ENCODE measurements at regions not wholly inside any gene's neighbourhood (a gene's known extent, or its start where the extent isn't known, plus 50 kb on each side); places are given as distances from the start of the nearest gene placed in this dataset.

DNA sequence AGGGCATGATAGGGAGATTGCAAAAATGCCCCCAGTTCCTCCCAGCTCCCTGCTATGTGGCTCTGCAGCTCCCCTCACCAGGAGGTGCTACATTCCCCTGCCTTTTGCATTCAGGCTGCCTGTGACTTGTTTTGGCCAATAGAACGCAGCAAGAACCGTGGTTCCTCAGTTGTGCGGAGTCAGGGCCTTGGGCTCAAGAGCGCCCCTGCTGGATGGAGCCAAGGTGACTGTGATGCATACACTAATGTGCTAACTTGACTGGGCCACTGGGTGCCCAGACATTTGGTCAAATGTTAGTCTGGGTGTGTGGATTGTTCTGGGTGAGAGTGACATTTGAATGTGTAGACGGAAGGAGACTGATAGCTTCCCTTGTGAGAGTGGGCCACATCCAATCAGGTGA is 123.3 kb upstream of the MVB12B start:
- WGBS, 2 donors = 87 to 89% methylated on average over 4 to 5 of the region's 5 CpGs
- ATAC-seq (ENCODE audit: low FRiP score in 2 of 2) (no peak), DNase-seq (no peak)
- no peaks in the 10 kb centered on the region for H3K4me1 ChIP-seq
- no peak overlapping the region for H3K27ac ChIP-seq
- no peak overlapping the region for H3K4me3 ChIP-seq
- H3K36me3 ChIP-seq = no peaks in the 10 kb centered on the region
- H3K27me3 ChIP-seq = no peaks in the 10 kb centered on the region
- H3K9me3 ChIP-seq = no peaks in the 10 kb centered on the region
- TF ChIP-seq POLR2A (IDR thresholded peaks at IDR 0.05) (no peak), EP300 (IDR thresholded peaks at IDR 0.05) (no peak), POLR2AphosphoS5 (IDR thresholded peaks at IDR 0.05) (no peak)
- TF ChIP-seq, protein P1, sequence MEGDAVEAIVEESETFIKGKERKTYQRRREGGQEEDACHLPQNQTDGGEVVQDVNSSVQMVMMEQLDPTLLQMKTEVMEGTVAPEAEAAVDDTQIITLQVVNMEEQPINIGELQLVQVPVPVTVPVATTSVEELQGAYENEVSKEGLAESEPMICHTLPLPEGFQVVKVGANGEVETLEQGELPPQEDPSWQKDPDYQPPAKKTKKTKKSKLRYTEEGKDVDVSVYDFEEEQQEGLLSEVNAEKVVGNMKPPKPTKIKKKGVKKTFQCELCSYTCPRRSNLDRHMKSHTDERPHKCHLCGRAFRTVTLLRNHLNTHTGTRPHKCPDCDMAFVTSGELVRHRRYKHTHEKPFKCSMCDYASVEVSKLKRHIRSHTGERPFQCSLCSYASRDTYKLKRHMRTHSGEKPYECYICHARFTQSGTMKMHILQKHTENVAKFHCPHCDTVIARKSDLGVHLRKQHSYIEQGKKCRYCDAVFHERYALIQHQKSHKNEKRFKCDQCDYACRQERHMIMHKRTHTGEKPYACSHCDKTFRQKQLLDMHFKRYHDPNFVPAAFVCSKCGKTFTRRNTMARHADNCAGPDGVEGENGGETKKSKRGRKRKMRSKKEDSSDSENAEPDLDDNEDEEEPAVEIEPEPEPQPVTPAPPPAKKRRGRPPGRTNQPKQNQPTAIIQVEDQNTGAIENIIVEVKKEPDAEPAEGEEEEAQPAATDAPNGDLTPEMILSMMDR (IDR thresholded peaks at IDR 0.05) = no peak

DNA sequence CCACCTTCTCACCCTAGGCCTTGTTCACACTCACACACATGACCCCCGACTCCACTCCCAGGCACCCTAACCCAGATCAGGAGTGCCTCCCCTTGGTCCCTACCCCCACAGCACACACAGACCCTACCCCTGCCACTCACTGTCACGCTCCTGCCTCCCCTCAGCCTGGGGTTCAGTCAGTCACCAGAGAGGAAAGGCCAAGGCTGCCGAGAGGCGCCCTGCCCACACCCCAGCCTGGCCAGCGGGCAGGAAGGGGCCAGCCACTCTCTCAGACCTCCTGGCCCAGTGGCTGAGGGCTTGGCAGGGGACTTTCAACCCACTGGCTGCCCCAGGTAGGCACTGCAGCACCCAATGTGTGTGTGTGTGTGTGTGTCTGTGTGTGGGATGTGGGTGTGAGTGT is 122.4 kb upstream of the MVB12B start:
- TF ChIP-seq POLR2AphosphoS5 (IDR thresholded peaks at IDR 0.05) = no peak
- TF ChIP-seq POLR2A (IDR thresholded peaks at IDR 0.05) = no peak
- TF ChIP-seq, protein P1 (IDR thresholded peaks at IDR 0.05) = no peak
- TF ChIP-seq EP300 (IDR thresholded peaks at IDR 0.05) = no peak
- Histone ChIP-seq H3K27ac (no peak overlapping the region), H3K4me3 (no peak overlapping the region), H3K36me3 (no peaks in the 10 kb centered on the region), H3K27me3 (no peaks in the 10 kb centered on the region), H3K4me1 (no peaks in the 10 kb centered on the region), H3K9me3 (no peaks in the 10 kb centered on the region)
- 86 to 93% methylated on average over 5 of the region's 5 CpGs for WGBS, 2 donors
- ATAC-seq (ENCODE audit: low FRiP score in 2 of 2) (no peak), DNase-seq (no peak)

DNA sequence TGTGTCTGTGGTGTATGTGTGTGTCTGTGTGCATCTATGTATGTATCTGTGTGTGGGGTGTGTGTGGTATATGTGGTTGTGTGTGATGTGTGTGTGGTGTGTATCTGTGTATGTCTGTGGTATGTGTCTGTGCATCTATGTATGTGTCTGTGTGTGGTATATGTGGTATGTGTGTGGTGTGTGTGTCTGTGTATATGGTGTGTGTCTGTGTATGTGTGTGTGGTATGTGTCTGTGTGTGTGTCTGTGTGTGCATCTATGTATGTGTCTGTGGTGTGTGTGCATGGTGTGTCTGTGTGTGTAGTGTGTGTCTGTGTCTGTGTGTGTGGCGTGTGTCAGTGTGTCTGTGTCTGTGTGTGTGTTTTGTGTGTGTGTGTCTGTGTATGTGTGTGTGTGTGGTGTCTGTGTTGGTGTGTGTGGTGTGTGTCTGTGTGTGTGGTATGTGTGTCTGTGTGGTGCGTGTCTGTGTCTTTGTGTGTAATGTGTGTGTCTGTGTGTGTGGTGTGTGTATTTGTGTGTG is 121.9 kb upstream of the MVB12B start:
- Histone ChIP-seq H3K27me3 (no peaks in the 10 kb centered on the region), H3K27ac (no peak overlapping the region), H3K36me3 (no peaks in the 10 kb centered on the region), H3K4me3 (no peak overlapping the region), H3K4me1 (no peaks in the 10 kb centered on the region), H3K9me3 (no peaks in the 10 kb centered on the region)
- WGBS, 2 donors = 80 to 88% methylated on average over 2 of the region's 2 CpGs
- DNase-seq (no peak), ATAC-seq (ENCODE audit: low FRiP score in 2 of 2) (no peak)
- TF ChIP-seq POLR2A (IDR thresholded peaks at IDR 0.05) (no peak), EP300 (IDR thresholded peaks at IDR 0.05) (no peak), POLR2AphosphoS5 (IDR thresholded peaks at IDR 0.05) (no peak)
- TF ChIP-seq, protein P1 (IDR thresholded peaks at IDR 0.05) = no peak

GRCh38 chr9:126205265-126205664 is 121.4 kb upstream of the MVB12B start:
- TF ChIP-seq EP300 (IDR thresholded peaks at IDR 0.05) = no peak
- TF ChIP-seq POLR2A (IDR thresholded peaks at IDR 0.05) = no peak
- no peak for TF ChIP-seq POLR2AphosphoS5 (IDR thresholded peaks at IDR 0.05)
- TF ChIP-seq, protein P1 (IDR thresholded peaks at IDR 0.05) = no peak
- Histone ChIP-seq H3K4me1 (no peaks in the 10 kb centered on the region), H3K9me3 (no peaks in the 10 kb centered on the region), H3K27ac (no peak overlapping the region), H3K4me3 (no peak overlapping the region), H3K36me3 (no peaks in the 10 kb centered on the region), H3K27me3 (no peaks in the 10 kb centered on the region)
- no peak for DNase-seq
- WGBS, 2 donors = 10 to 43% methylated on average over 6 to 7 of the region's 7 CpGs
- ATAC-seq (ENCODE audit: low FRiP score in 2 of 2) = no peak

DNA sequence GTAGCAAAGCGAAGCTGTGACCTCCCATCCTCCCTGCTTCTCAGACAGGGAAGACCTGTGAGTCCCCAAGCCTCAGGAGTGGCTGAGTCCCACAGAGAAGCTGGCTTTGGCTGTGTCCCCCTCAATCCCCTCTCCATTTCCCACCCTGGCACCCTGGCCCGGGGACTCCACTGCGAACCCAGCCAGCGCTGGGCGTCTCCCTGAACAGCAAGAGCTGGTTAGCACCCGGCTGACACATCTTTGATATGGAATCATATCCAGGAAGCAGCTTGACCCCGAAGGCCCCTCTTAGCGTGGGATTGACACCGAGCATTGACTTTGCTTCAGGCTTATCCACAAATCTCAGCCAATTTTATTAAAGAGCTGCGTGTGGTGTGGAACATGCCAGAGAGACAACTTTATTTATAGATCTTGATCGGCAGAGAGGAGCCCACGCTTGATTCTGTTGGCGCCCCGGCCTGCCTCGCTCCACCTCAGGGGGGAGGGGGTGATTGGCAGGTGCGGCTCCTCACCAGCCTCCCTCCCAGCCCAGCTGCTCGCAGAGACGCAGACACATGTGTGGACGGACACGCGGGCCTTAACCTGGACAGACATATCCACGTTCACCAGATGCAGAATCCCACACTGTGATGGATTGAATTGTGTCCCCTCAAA is 120.7 kb upstream of the MVB12B start:
- Histone ChIP-seq H3K27me3 (no peaks in the 10 kb centered on the region), H3K36me3 (no peaks in the 10 kb centered on the region), H3K4me1 (no peaks in the 10 kb centered on the region), H3K27ac (no peak overlapping the region), H3K4me3 (no peak overlapping the region), H3K9me3 (no peaks in the 10 kb centered on the region)
- TF ChIP-seq, protein P1 (IDR thresholded peaks at IDR 0.05) = no peak
- no peak for TF ChIP-seq EP300 (IDR thresholded peaks at IDR 0.05)
- TF ChIP-seq POLR2A (IDR thresholded peaks at IDR 0.05) = no peak
- TF ChIP-seq POLR2AphosphoS5 (IDR thresholded peaks at IDR 0.05) = no peak
- ATAC-seq (ENCODE audit: low FRiP score in 2 of 2) (no peak), DNase-seq (no peak)
- WGBS, 2 donors = 64 to 78% methylated on average over 17 to 22 of the region's 22 CpGs
